HEK293T (cell line): ENCODE measurements at regions not wholly inside any gene's neighbourhood (a gene's known extent, or its start where the extent isn't known, plus 50 kb on each side); places are given as distances from the start of the nearest gene placed in this dataset.

Experiments
- CTCF ChIA-PET: fragments of 350-600 bp; formaldehyde crosslinking; extraction: SDS; loops from one replicate; lab custom pipeline; 2021; ENCODE audit warnings: antibody characterized with exemption, inconsistent platforms; lab: Yijun Ruan, JAX
- POLR2A ChIA-PET: fragments of 350-600 bp; formaldehyde crosslinking; extraction: SDS; loops from one replicate; lab custom pipeline; 2020; ENCODE audit warnings: antibody characterized with exemption, inconsistent platforms; lab: Yijun Ruan, JAX
- DNase-seq: peaks from one replicate; pipeline ENCODE4 v3.0.0; 2012; ENCODE audit warnings: mixed read lengths; ENCODE audit errors: extremely low spot score
- ARNT ChIP-seq: fragments of 450-650 bp; IDR thresholded peaks from 2 replicates; pipeline ENCODE4 v1.6.1; 2017; ENCODE audit warnings: mild to moderate bottlenecking
- BHLHE40 ChIP-seq: fragments of 450-650 bp; IDR thresholded peaks from 2 replicates; pipeline ENCODE4 v1.6.1; 2016; ENCODE audit warnings: mild to moderate bottlenecking, moderate library complexity, borderline replicate concordance
- CTBP1 ChIP-seq: fragments of 450-650 bp; IDR thresholded peaks from 2 replicates; pipeline ENCODE4 v1.6.1; 2016; ENCODE audit warnings: borderline replicate concordance
- ELF4 ChIP-seq: fragments of 450-650 bp; IDR thresholded peaks from 2 replicates; pipeline ENCODE4 v1.6.1; 2017; ENCODE audit warnings: antibody characterized with exemption
- FOXA1 ChIP-seq: fragments of 450-650 bp; IDR thresholded peaks from 2 replicates; pipeline ENCODE4 v1.6.1; 2016; ENCODE audit warnings: mild to moderate bottlenecking
- FOXK2 ChIP-seq: fragments of 450-650 bp; IDR thresholded peaks from 2 replicates; pipeline ENCODE4 v1.6.1; 2016; ENCODE audit warnings: mild to moderate bottlenecking
- FOXM1 ChIP-seq: fragments of 450-650 bp; IDR thresholded peaks from 2 replicates; pipeline ENCODE4 v1.6.1; 2017; ENCODE audit warnings: mild to moderate bottlenecking, borderline replicate concordance
- HDGF ChIP-seq: fragments of 450-650 bp; IDR thresholded peaks from 2 replicates; pipeline ENCODE4 v1.6.1; 2017; ENCODE audit warnings: antibody characterized with exemption, borderline replicate concordance
- L3MBTL2 ChIP-seq: fragments of 450-650 bp; conservative IDR thresholded peaks from 2 replicates; pipeline ENCODE4 v1.6.1; 2016; ENCODE audit warnings: mild to moderate bottlenecking
- LEF1 ChIP-seq: fragments of 450-650 bp; IDR thresholded peaks from 2 replicates; pipeline ENCODE4 v1.6.1; 2017; ENCODE audit warnings: mild to moderate bottlenecking, borderline replicate concordance
- NFRKB ChIP-seq: fragments of 450-650 bp; IDR thresholded peaks from 2 replicates; pipeline ENCODE4 v1.6.1; 2016; ENCODE audit warnings: mild to moderate bottlenecking, moderate library complexity
- SP1 ChIP-seq: fragments of 450-650 bp; IDR thresholded peaks from 2 replicates; pipeline ENCODE4 v1.6.1; 2017
- SUZ12 ChIP-seq: fragments of 450-650 bp; IDR thresholded peaks from 2 replicates; pipeline ENCODE4 v1.6.1; 2016; ENCODE audit warnings: mild to moderate bottlenecking
- TARDBP ChIP-seq: fragments of 450-650 bp; IDR thresholded peaks from 2 replicates; pipeline ENCODE4 v1.6.1; 2016
- ZNF384 ChIP-seq: fragments of 450-650 bp; IDR thresholded peaks from 2 replicates; pipeline ENCODE4 v1.6.1; 2016
- TF ChIP-seq, protein P1 (sequence below): fragments of 450-650 bp; IDR thresholded peaks from 2 replicates; pipeline ENCODE4 v1.6.1; 2016

DNA sequence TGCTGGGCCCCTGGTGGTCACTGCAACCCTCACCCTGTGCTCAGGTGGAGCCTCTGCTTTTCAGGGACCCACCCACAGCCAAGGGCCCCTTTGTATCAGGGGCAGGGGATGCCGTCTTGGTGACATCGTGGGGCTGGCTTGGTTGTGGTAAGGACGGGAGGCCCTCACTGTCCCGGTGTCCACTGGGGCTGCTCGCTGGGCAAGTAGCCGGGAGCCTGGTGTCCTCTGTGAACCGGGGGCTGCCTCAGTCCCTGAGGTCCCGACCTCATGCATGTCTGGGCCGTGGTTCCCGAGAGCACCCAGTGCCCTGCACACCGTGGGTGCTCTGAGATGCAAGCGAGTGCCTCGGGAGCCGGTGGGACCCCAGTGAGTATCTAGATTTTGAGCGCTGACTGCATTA lies 56.0 kb upstream of the TTC34 start:
- no peak for DNase-seq
- TF ChIP-seq SUZ12 = no peak
- no peak for TF ChIP-seq FOXK2
- TF ChIP-seq ELF4 = no peak
- TF ChIP-seq ZNF384 = no peak
- TF ChIP-seq NFRKB = no peak
- TF ChIP-seq ARNT = no peak
- TF ChIP-seq TARDBP = no peak
- TF ChIP-seq, protein P1, sequence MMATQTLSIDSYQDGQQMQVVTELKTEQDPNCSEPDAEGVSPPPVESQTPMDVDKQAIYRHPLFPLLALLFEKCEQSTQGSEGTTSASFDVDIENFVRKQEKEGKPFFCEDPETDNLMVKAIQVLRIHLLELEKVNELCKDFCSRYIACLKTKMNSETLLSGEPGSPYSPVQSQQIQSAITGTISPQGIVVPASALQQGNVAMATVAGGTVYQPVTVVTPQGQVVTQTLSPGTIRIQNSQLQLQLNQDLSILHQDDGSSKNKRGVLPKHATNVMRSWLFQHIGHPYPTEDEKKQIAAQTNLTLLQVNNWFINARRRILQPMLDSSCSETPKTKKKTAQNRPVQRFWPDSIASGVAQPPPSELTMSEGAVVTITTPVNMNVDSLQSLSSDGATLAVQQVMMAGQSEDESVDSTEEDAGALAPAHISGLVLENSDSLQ = no peak
- TF ChIP-seq SP1 = no peak
- TF ChIP-seq FOXM1 = no peak
- no peak for TF ChIP-seq FOXA1
- no peak for TF ChIP-seq L3MBTL2
- TF ChIP-seq HDGF = no peak
- no peak for TF ChIP-seq BHLHE40
- TF ChIP-seq CTBP1 = no peak

GRCh38 chr1:2858676-2859075 lies 57.2 kb upstream of the TTC34 start:
- ChIA-PET CTCF (no interaction called here), POLR2A (no interaction called here)
- DNase-seq = no peak
- TF ChIP-seq SP1 (no peak), LEF1 (no peak), CTBP1 (no peak), FOXM1 (no peak), L3MBTL2 (no peak), BHLHE40 (no peak), FOXA1 (no peak), HDGF (no peak), ELF4 (no peak), ZNF384 (no peak), NFRKB (no peak), FOXK2 (no peak)
- TF ChIP-seq, protein P1 = no peak

More for the DNA sequence above, 56.0 kb upstream of the TTC34 start:
- CTCF ChIA-PET = no interaction called here
- POLR2A ChIA-PET = no interaction called here

GRCh38 chr1:2859219-2859880 lies 57.9 kb upstream of the TTC34 start:
- POLR2A ChIA-PET = no interaction called here
- no peak for DNase-seq
- no peak for TF ChIP-seq HDGF
- TF ChIP-seq SUZ12 = no peak
- no peak for TF ChIP-seq FOXA1
- no peak for TF ChIP-seq ZNF384
- no peak for TF ChIP-seq SP1
- TF ChIP-seq, protein P1 = no peak
- CTCF ChIA-PET = no interaction called here

DNA sequence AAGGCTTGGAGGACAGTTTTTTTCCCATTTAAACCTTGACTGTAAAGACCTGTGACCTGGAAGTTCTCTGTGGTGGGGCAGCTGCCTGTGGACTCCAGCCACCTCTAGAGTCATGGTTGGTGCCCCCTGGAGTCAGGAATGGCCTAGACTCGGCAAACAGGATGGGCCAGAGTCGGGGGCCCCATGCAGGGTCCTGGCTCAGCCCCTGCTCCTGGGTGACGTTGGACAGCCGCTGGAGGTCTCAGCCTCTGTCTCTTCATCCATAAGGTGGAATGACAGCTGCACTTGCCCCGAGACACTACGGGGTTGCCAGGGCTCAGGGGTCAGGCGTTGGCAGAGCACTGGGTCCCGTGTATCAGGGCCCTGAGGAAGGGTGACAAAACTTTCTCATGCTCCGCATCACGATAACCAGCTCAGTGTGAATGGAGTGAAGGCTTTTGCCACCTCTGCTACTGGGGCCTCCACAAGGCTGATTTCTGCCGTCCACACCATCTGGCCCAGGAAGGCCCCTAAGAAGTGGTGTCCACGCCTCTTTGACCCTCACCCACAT lies 58.5 kb upstream of the TTC34 start:
- ChIA-PET CTCF (no interaction called here), POLR2A (no interaction called here)
- TF ChIP-seq BHLHE40 = no peak
- TF ChIP-seq SP1 = no peak
- TF ChIP-seq SUZ12 = no peak
- no peak for TF ChIP-seq ARNT
- TF ChIP-seq FOXA1 = no peak
- no peak for TF ChIP-seq HDGF
- no peak for TF ChIP-seq FOXK2
- no peak for TF ChIP-seq CTBP1
- no peak for DNase-seq

DNA sequence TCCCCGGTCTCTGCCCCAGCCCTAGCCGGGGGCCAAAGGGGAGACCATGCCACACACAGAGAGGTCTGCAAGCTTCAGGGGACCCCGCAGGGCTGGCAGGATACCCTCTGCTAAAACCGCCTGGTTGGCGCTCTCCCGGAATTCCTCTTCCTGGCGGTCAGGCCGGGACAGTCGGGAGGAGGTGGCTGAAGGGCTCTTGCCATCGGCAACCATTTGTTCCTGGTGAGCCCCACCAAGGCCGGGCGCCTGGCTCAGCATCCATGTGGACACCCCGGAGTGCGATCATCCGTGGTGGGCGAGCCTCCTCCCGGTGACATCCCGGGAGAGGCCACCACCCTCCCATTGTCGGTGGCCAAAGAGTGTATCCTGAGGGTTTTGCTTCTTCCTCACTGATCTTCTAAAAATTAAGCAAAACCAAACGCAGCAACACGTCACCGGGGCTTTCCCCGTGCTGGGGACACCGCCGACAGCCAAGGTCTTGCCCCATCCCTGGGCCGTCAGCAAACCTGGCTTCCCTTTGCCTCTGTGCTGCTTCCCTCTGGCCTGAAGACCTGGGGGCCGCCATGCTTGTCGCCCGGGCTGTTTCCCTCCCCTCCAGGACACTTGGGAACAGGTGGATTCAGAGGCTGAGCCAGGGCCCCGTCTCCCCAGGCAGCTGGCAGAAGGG lies 59.1 kb upstream of the TTC34 start:
- ChIA-PET POLR2A (no interaction called here), CTCF (no interaction called here)
- no peak for TF ChIP-seq ARNT
- TF ChIP-seq FOXM1 = no peak
- TF ChIP-seq LEF1 = no peak
- no peak for TF ChIP-seq FOXA1
- TF ChIP-seq, protein P1 = no peak
- TF ChIP-seq BHLHE40 = no peak
- no peak for DNase-seq
